GM12878 (cell line): ENCODE measurements at regions not wholly inside any gene's neighbourhood (a gene's known extent, or its start where the extent isn't known, plus 50 kb on each side); places are given as distances from the start of the nearest gene placed in this dataset.

ENCODE experiments used
- ATAC-seq: fragments of 200-7000 bp; cut with Tn5 transposase; 3 replicates; pipeline ENCODE4 v1.9.1; 2020; ENCODE audit warnings: mild to moderate bottlenecking, moderate library complexity
- BruUV-seq: library from RNA; stranded (reverse); fragments of 400-500 nt; replicated peaks from 2 replicates; lab custom pipeline; 2021; lab: Mats Ljungman, UMichigan
- CTCF ChIA-PET: fragments of 300-600 bp; sonication (Branson Sonifier 250); formaldehyde crosslinking; extraction: SDS; loops from one replicate; lab custom pipeline; 2021; ENCODE audit warnings: inconsistent platforms; lab: Yijun Ruan, JAX
- POLR2A ChIA-PET: fragments of 350-600 bp; formaldehyde crosslinking; extraction: SDS; loops from one replicate; lab custom pipeline; 2021; ENCODE audit warnings: inconsistent platforms; lab: Charles Lee
- RAD21 ChIA-PET: fragments of 300-600 bp; sonication (Branson Sonifier 250); formaldehyde crosslinking; loops from one replicate; lab custom pipeline; 2023; ENCODE audit warnings: antibody characterized with exemption; ENCODE audit not compliant: unreplicated experiment; lab: Charles Lee
- SMC1A ChIA-PET: fragments of 300-600 bp; sonication (Branson Sonifier 250); formaldehyde crosslinking; loops from one replicate; lab custom pipeline; 2023; ENCODE audit not compliant: unreplicated experiment, uncharacterized antibody; lab: Charles Lee
- DNase-seq: peaks from one replicate; pipeline ENCODE4 v3.0.0-alpha.2; 2011; ENCODE audit warnings: low read depth, low spot score
- FAIRE-seq: peaks from 3 replicates; lab custom pipeline; 2011; peaks lifted over from hg19 to GRCh38; lab: Jason Lieb, UNC
- H2AFZ ChIP-seq: 2 replicates; pipeline ENCODE4 v1.6.0; 2011; ENCODE audit warnings: low read depth, low read length, control low read depth; ENCODE audit not compliant: control insufficient read depth
- H3K27ac ChIP-seq: 2 replicates; pipeline ENCODE4 v1.5.1; 2011; ENCODE audit warnings: control low read depth; ENCODE audit not compliant: control insufficient read depth, insufficient read depth
- H3K27me3 ChIP-seq, 2 experiments: replicated peaks in 1 of 2; 2 replicates each; pipeline versions ENCODE4 v1.6.0 to v1.6.1; 2011; ENCODE audit warnings: low read length in 1 of 2; ENCODE audit not compliant: control insufficient read depth in 2 of 2, insufficient read depth in 2 of 2
- H3K36me3 ChIP-seq, 2 experiments: 2 replicates each; pipeline ENCODE4 v1.5.1; 2011; ENCODE audit warnings: low read length in 1 of 2; ENCODE audit not compliant: control insufficient read depth in 2 of 2, insufficient read depth in 2 of 2
- H3K4me1 ChIP-seq: 2 replicates; pipeline ENCODE4 v1.6.1; 2011; ENCODE audit warnings: mild to moderate bottlenecking, low read length, moderate library complexity, mixed read lengths; ENCODE audit not compliant: control insufficient read depth, insufficient read depth
- H3K4me2 ChIP-seq: 2 replicates; pipeline ENCODE4 v1.6.0; 2011; ENCODE audit warnings: control low read depth; ENCODE audit not compliant: control insufficient read depth, insufficient read depth
- H3K4me3 ChIP-seq: fragments of 200-600 bp; sonication (generic); 2 replicates; pipeline ENCODE4 v1.5.1; 2016
- H3K79me2 ChIP-seq: 2 replicates; pipeline ENCODE4 v1.6.0; 2011; ENCODE audit warnings: low read length; ENCODE audit not compliant: control insufficient read depth, insufficient read depth
- H3K9ac ChIP-seq: 2 replicates; pipeline ENCODE4 v1.8.0; 2011; ENCODE audit warnings: low read length, control low read depth, mixed read lengths; ENCODE audit not compliant: control insufficient read depth, insufficient read depth
- H3K9me3 ChIP-seq: replicated peaks from 3 replicates; pipeline ENCODE4 v1.5.1; 2011; ENCODE audit warnings: mild to moderate bottlenecking, low read length; ENCODE audit not compliant: control insufficient read depth, insufficient read depth
- H4K20me1 ChIP-seq: 2 replicates; pipeline ENCODE4 v1.6.0; 2011; ENCODE audit not compliant: control insufficient read depth, insufficient read depth
- ASH2L ChIP-seq: fragments of 300-600, 200-600 bp; sonication (generic); IDR thresholded peaks from 2 replicates; pipeline ENCODE4 v1.6.1; 2017; ENCODE audit warnings: low read depth, mild to moderate bottlenecking, borderline replicate concordance
- WGBS: methylation state at CpG from one replicate; pipeline ENCODE4 v1.1.6; 2016; ENCODE audit warnings: low lambda C conversion rate; ENCODE audit not compliant: insufficient replicate concordance, insufficient coverage; ENCODE audit errors: missing lambda C conversion rate; 5-methylcytosine and 5-hydroxymethylcytosine counted together
- in situ Hi-C: fragments of 300-500 bp; cut with MboI; formaldehyde crosslinking; loops from 9 replicates; pipeline ENCODE4 v1.14.3; 2018; ENCODE audit warnings: mixed read lengths
- intact Hi-C: fragments of 100-400 bp; cut with micrococcal nuclease; formaldehyde crosslinking; loops from one replicate; pipeline ENCODE4 v1.14.2; 2022; ENCODE audit not compliant: unreplicated experiment
- TF ChIP-seq, protein P1 (sequence below): fragments of 150-350 bp; IDR thresholded peaks from 2 replicates; pipeline ENCODE4 v1.6.1; 2016; ENCODE audit warnings: low read depth, low read length
- TF ChIP-seq, protein P2 (sequence below): fragments of 450-650 bp; IDR thresholded peaks from 2 replicates; pipeline ENCODE4 v1.6.1; 2017; ENCODE audit warnings: antibody characterized with exemption, mild to moderate bottlenecking, moderate library complexity

DNA sequence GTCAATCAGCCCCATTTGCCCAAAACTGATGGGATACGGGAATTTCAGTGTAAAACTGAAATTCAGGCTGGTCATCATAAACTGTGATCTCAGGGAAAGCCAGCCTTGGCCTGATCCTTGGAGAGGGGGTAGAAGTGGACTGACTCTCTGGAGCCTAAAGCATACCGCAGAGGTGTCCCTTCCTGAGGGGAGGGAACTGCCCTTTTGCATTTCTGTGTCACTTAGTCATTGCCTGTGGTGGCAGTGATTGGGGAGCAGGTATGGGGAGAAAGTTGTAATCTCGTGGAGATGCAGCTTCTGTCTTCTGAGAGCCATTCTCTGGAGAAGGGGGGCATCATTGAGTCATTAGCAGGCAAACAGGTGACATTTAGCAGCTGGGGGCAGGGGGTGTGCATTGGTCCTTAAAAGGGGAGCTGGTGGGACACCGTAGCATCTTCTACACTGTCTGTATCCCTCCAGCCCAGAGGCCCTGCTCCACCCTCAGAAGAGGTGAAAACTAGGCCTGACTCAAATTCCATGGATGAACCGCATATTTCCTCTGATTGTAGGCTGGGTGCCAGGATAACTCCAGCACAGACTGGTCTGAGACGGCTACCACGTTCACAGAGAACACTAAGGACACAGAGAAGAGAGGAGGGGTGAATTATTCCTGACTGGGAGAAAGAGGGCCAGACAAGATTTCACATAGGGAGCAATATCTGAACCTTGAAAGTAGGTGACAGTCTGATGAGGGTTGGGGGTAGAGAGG, 143.3 kb downstream of the SEC61B start:
- no peak for FAIRE-seq
- H3K27me3 ChIP-seq = no peaks in the 10 kb centered on the region

More for the DNA sequence above, 143.3 kb downstream of the SEC61B start:
- Histone ChIP-seq H3K9ac (no peak overlapping the region), H3K4me2 (no peak overlapping the region), H3K79me2 (no peaks in the 10 kb centered on the region), H3K27ac (no peak overlapping the region)
- DNase-seq (no peak), ATAC-seq (no peak)
- WGBS = 65% methylated on average over 7 of the region's 7 CpGs
- TF ChIP-seq, protein P1, sequence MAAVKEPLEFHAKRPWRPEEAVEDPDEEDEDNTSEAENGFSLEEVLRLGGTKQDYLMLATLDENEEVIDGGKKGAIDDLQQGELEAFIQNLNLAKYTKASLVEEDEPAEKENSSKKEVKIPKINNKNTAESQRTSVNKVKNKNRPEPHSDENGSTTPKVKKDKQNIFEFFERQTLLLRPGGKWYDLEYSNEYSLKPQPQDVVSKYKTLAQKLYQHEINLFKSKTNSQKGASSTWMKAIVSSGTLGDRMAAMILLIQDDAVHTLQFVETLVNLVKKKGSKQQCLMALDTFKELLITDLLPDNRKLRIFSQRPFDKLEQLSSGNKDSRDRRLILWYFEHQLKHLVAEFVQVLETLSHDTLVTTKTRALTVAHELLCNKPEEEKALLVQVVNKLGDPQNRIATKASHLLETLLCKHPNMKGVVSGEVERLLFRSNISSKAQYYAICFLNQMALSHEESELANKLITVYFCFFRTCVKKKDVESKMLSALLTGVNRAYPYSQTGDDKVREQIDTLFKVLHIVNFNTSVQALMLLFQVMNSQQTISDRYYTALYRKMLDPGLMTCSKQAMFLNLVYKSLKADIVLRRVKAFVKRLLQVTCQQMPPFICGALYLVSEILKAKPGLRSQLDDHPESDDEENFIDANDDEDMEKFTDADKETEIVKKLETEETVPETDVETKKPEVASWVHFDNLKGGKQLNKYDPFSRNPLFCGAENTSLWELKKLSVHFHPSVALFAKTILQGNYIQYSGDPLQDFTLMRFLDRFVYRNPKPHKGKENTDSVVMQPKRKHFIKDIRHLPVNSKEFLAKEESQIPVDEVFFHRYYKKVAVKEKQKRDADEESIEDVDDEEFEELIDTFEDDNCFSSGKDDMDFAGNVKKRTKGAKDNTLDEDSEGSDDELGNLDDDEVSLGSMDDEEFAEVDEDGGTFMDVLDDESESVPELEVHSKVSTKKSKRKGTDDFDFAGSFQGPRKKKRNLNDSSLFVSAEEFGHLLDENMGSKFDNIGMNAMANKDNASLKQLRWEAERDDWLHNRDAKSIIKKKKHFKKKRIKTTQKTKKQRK = no peak
- TF ChIP-seq ASH2L = no peak
- TF ChIP-seq, protein P2, sequence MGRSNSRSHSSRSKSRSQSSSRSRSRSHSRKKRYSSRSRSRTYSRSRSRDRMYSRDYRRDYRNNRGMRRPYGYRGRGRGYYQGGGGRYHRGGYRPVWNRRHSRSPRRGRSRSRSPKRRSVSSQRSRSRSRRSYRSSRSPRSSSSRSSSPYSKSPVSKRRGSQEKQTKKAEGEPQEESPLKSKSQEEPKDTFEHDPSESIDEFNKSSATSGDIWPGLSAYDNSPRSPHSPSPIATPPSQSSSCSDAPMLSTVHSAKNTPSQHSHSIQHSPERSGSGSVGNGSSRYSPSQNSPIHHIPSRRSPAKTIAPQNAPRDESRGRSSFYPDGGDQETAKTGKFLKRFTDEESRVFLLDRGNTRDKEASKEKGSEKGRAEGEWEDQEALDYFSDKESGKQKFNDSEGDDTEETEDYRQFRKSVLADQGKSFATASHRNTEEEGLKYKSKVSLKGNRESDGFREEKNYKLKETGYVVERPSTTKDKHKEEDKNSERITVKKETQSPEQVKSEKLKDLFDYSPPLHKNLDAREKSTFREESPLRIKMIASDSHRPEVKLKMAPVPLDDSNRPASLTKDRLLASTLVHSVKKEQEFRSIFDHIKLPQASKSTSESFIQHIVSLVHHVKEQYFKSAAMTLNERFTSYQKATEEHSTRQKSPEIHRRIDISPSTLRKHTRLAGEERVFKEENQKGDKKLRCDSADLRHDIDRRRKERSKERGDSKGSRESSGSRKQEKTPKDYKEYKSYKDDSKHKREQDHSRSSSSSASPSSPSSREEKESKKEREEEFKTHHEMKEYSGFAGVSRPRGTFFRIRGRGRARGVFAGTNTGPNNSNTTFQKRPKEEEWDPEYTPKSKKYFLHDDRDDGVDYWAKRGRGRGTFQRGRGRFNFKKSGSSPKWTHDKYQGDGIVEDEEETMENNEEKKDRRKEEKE = no peak
- TF ChIP-seq, all 136 proteins: peak for 0
- ChIA-PET RAD21 (interaction anchor here (0.9 kb wide), 1 partner anchor 9 kb away, joined by 4 read pairs; no protein-coding TSS in a partner anchor), POLR2A (no interaction called here), CTCF (interaction anchor here (0.6 to 1.3 kb wide), 2 partner anchors 54 to 1011 kb away, joined by 3 read pairs; no protein-coding TSS in a partner anchor), SMC1A (interaction anchor here (0.9 to 1.2 kb wide), 3 partner anchors 9 to 41 kb away, joined by 3 read pairs; no protein-coding TSS in a partner anchor)
- Histone ChIP-seq H3K4me1 (peaks cover 20% of the 10 kb centered on the region), H3K36me3 (no peaks in the 10 kb centered on the region), H2AFZ (no peak overlapping the region), H4K20me1 (no peaks in the 10 kb centered on the region), H3K9me3 (no peaks in the 10 kb centered on the region), H3K4me3 (no peak overlapping the region)
- BruUV-seq = no TSS peak
- intact Hi-C loops = loop anchor here (10.0 kb wide), 2 partner anchors 61 to 181 kb away; no protein-coding TSS in a partner anchor
- in situ Hi-C loops = no loop called here
